Vagina (tissue), 2 donors: ENCODE measurements at regions not wholly inside any gene's neighbourhood (a gene's known extent, or its start where the extent isn't known, plus 50 kb on each side); places are given as distances from the start of the nearest gene placed in this dataset.
A peak's percentile ranks its signal among the peaks of the same experiment; 100 is the strongest.

Source experiments
- DNase-seq, 2 donors: peaks; one replicate each; pipeline ENCODE4 v3.0.0-alpha.2; 2017; ENCODE audit errors: extremely low spot score in 2 of 2
- H3K27ac ChIP-seq: fragments of 200-600 bp; sonication (generic); one replicate; pipeline ENCODE4 v1.5.1; 2019
- H3K27me3 ChIP-seq: fragments of 200-600 bp; sonication (generic); one replicate; pipeline ENCODE4 v1.5.1; 2019
- H3K36me3 ChIP-seq, 2 donors: fragments of 200-600 bp; sonication (generic); one replicate each; pipeline ENCODE4 v1.5.1; 2017 to 2019
- H3K4me1 ChIP-seq: fragments of 200-600 bp; sonication (generic); one replicate; pipeline ENCODE4 v1.5.1; 2019
- H3K4me3 ChIP-seq, 2 donors: fragments of 200-600 bp; sonication (generic); 1 replicate in 1 of 2; 2 replicates in 1 of 2; pipeline ENCODE4 v1.5.1; 2016 to 2019
- H3K9me3 ChIP-seq: fragments of 200-600 bp; sonication (generic); one replicate; pipeline ENCODE4 v1.5.1; 2019
- CTCF ChIP-seq, 3 experiments: fragments of 450-650 bp in 2 of 3; fragments of 200-600 bp in 1 of 3; sonication (generic) in 1 of 3; IDR thresholded peaks; one replicate each; pipeline ENCODE4 v1.5.1; 2017 to 2019; ENCODE audit warnings: antibody characterized with exemption in 3 of 3, mild to moderate bottlenecking in 2 of 3, moderate library complexity in 2 of 3
- POLR2A ChIP-seq, 2 donors: fragments of 450-650 bp; IDR thresholded peaks; one replicate each; pipeline ENCODE4 v1.6.1; 2017; ENCODE audit warnings: antibody characterized with exemption in 2 of 2, mild to moderate bottlenecking in 2 of 2, moderate library complexity in 2 of 2
- POLR2AphosphoS5 ChIP-seq, 2 donors: sonication (generic); formaldehyde crosslinking; IDR thresholded peaks; one replicate each; pipeline ENCODE4 v1.9.0; 2017; ENCODE audit warnings: antibody characterized with exemption in 2 of 2, mild to moderate bottlenecking in 2 of 2, low read depth in 1 of 2; ENCODE audit not compliant: insufficient read depth in 1 of 2
- intact Hi-C: fragments of 100-400 bp; cut with DNase I; formaldehyde crosslinking; loops from one replicate; pipeline ENCODE4 v1.15.1; 2023

- no peak for TF ChIP-seq CTCF (IDR thresholded peaks at IDR 0.05)
- TF ChIP-seq POLR2AphosphoS5 (IDR thresholded peaks at IDR 0.05; ENCODE audit: insufficient read depth in 1 of 2, low read depth in 1 of 2): no peak
- Histone ChIP-seq H3K27me3 (no peaks in the 10 kb centered on the region), H3K9me3 (no peaks in the 10 kb centered on the region)
These were observed 128.8 kb downstream of the NUFIP1 start for GRCh38 chr13:44860454-44860853.

GRCh38 chr13:44857736-44858135 lies 131.5 kb downstream of the NUFIP1 start:
- Histone ChIP-seq H3K27ac (no peak overlapping the region), H3K27me3 (no peaks in the 10 kb centered on the region), H3K9me3 (no peaks in the 10 kb centered on the region), H3K4me1 (peaks cover 9% of the 10 kb centered on the region), H3K36me3 (no peaks in the 10 kb centered on the region), H3K4me3 (no peak overlapping the region)
- DNase-seq: no peak
- intact Hi-C loops: no loop called here
- no peak for TF ChIP-seq POLR2A (IDR thresholded peaks at IDR 0.05)
- no peak for TF ChIP-seq CTCF (IDR thresholded peaks at IDR 0.05)
- no peak for TF ChIP-seq POLR2AphosphoS5 (IDR thresholded peaks at IDR 0.05; ENCODE audit: insufficient read depth in 1 of 2, low read depth in 1 of 2)

More at GRCh38 chr13:44860454-44860853, 128.8 kb downstream of the NUFIP1 start:
- Histone ChIP-seq H3K4me1 (no peaks in the 10 kb centered on the region), H3K27ac (no peak overlapping the region), H3K4me3 (no peak overlapping the region), H3K36me3 (no peaks in the 10 kb centered on the region)
- DNase-seq: no peak
- intact Hi-C loops: no loop called here

- Histone ChIP-seq H3K4me1 (peaks cover 9% of the 10 kb centered on the region), H3K4me3 (no peak overlapping the region), H3K27ac (no peak overlapping the region), H3K9me3 (no peaks in the 10 kb centered on the region), H3K27me3 (no peaks in the 10 kb centered on the region), H3K36me3 (no peaks in the 10 kb centered on the region)
- DNase-seq: no peak
- intact Hi-C loops: no loop called here
- TF ChIP-seq POLR2AphosphoS5 (IDR thresholded peaks at IDR 0.05; ENCODE audit: insufficient read depth in 1 of 2, low read depth in 1 of 2) (no peak), CTCF (IDR thresholded peaks at IDR 0.05) (no peak), POLR2A (IDR thresholded peaks at IDR 0.05) (no peak)
These were observed 132.2 kb downstream of the NUFIP1 start for GRCh38 chr13:44857061-44857460.

- Histone ChIP-seq H3K4me1 (peaks cover 9% of the 10 kb centered on the region), H3K27ac (no peak overlapping the region), H3K9me3 (no peaks in the 10 kb centered on the region), H3K4me3 (no peak overlapping the region), H3K27me3 (no peaks in the 10 kb centered on the region), H3K36me3 (no peaks in the 10 kb centered on the region)
- intact Hi-C loops: no loop called here
- no peak for TF ChIP-seq POLR2AphosphoS5 (IDR thresholded peaks at IDR 0.05; ENCODE audit: insufficient read depth in 1 of 2, low read depth in 1 of 2)
- no peak for TF ChIP-seq POLR2A (IDR thresholded peaks at IDR 0.05)
- TF ChIP-seq CTCF (IDR thresholded peaks at IDR 0.05): no peak
- peak in 1 of 2 donors; percentile 70 for DNase-seq
These were observed 133.4 kb downstream of the NUFIP1 start for GRCh38 chr13:44855860-44856259.

- intact Hi-C loops: no loop called here
- Histone ChIP-seq H3K27me3 (no peaks in the 10 kb centered on the region), H3K27ac (peak overlapping the region; percentile 0), H3K36me3 (no peaks in the 10 kb centered on the region), H3K4me3 (no peak overlapping the region), H3K4me1 (peaks cover 18% of the 10 kb centered on the region), H3K9me3 (no peaks in the 10 kb centered on the region)
- DNase-seq: no peak
- TF ChIP-seq POLR2AphosphoS5 (IDR thresholded peaks at IDR 0.05; ENCODE audit: insufficient read depth in 1 of 2, low read depth in 1 of 2): peak in 1 of 2 donors; percentile 41
- no peak for TF ChIP-seq POLR2A (IDR thresholded peaks at IDR 0.05)
These were observed 134.8 kb downstream of the NUFIP1 start for GRCh38 chr13:44854313-44855060.
